Naive B cell (primary cell): ENCODE measurements at regions not wholly inside any gene's neighbourhood (a gene's known extent, or its start where the extent isn't known, plus 50 kb on each side); places are given as distances from the start of the nearest gene placed in this dataset.
A peak's percentile ranks its signal among the peaks of the same experiment; 100 is the strongest.

Source experiments
- ATAC-seq, 2 donors: fragments of 150-1000 bp; cut with Tn5 transposase; 2 replicates each; pipeline ENCODE4 v1.10.0; 2021; ENCODE audit warnings: low read depth in 2 of 2, mild to moderate bottlenecking in 2 of 2, moderate library complexity in 2 of 2
- DNase-seq: peaks from one replicate; pipeline ENCODE4 v3.0.0; 2022
- H3K27ac Mint-ChIP-seq, 6 donors: one replicate each; pipeline ENCODE4 v1.8.0; 2020 to 2022; ENCODE audit warnings: mild to moderate bottlenecking in 6 of 6, mixed read lengths in 6 of 6, moderate library complexity in 5 of 6, inconsistent platforms in 2 of 6
- H3K27me3 Mint-ChIP-seq, 3 donors: one replicate each; pipeline ENCODE4 v1.8.0; 2021 to 2022; ENCODE audit warnings: mixed read lengths in 3 of 3, mild to moderate bottlenecking in 1 of 3
- H3K36me3 Mint-ChIP-seq, 2 donors: one replicate each; pipeline ENCODE4 v1.8.0; 2020 to 2022; ENCODE audit warnings: mixed read lengths in 2 of 2, inconsistent platforms in 1 of 2, mild to moderate bottlenecking in 1 of 2
- H3K4me1 Mint-ChIP-seq, 3 donors: one replicate each; pipeline ENCODE4 v1.8.0; 2020 to 2022; ENCODE audit warnings: mixed read lengths in 3 of 3, inconsistent platforms in 1 of 3, mild to moderate bottlenecking in 1 of 3, moderate library complexity in 1 of 3
- H3K4me3 Mint-ChIP-seq, 8 donors: one replicate each; pipeline ENCODE4 v1.8.0; 2020 to 2022; ENCODE audit warnings: mild to moderate bottlenecking in 8 of 8, mixed read lengths in 8 of 8, moderate library complexity in 8 of 8, inconsistent platforms in 2 of 8
- H3K9me3 Mint-ChIP-seq, 7 donors: one replicate each; pipeline ENCODE4 v1.8.0; 2020 to 2022; ENCODE audit warnings: mixed read lengths in 7 of 7, mild to moderate bottlenecking in 5 of 7, inconsistent platforms in 2 of 7, moderate library complexity in 1 of 7

GRCh38 chr10:35745617-35746403, 103.7 kb upstream of the FZD8 start:
- no peaks in the 10 kb centered on the region for H3K36me3 Mint-ChIP-seq
- H3K9me3 Mint-ChIP-seq, result peaks cover 0 to 1% (median 0%) of the 10 kb centered on the region in 7 donors
- ATAC-seq (no peak), DNase-seq (no peak)
- peaks cover 4 to 9% (median 6%) of the 10 kb centered on the region in 3 donors for H3K27me3 Mint-ChIP-seq
- no peak overlapping the region for H3K4me3 Mint-ChIP-seq
- H3K4me1 Mint-ChIP-seq, result no peaks in the 10 kb centered on the region
- no peak overlapping the region for H3K27ac Mint-ChIP-seq

DNA sequence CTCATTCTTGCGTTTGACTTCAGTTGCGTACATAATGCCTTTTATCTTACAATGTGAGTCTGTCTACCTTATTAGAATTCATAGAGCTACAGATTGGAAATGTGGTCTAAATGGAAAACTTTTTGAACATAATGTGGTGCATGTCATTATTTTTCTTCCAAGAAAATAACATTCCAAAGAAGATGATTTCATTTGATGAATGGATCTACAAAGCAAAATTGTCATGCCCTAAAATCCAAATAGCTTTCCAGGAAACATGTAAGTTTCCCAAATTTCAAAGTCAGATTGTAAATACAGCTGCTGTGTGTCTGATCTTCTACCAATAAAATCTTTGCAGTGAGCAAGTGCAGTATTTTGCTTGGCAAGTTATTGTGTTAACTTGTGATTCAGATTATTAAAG, 101.8 kb upstream of the FZD8 start:
- Mint-ChIP-seq H3K4me3 (no peak overlapping the region), H3K27me3 (peaks cover 4 to 12% (median 6%) of the 10 kb centered on the region in 3 donors), H3K9me3 (peaks cover 0 to 5% (median 1%) of the 10 kb centered on the region in 7 donors), H3K36me3 (no peaks in the 10 kb centered on the region), H3K4me1 (no peaks in the 10 kb centered on the region), H3K27ac (no peak overlapping the region)
- no peak for ATAC-seq
- DNase-seq, result no peak

- Mint-ChIP-seq H3K27ac (no peak overlapping the region), H3K27me3 (peaks cover 4 to 16% (median 6%) of the 10 kb centered on the region in 3 donors), H3K4me3 (no peak overlapping the region), H3K9me3 (peaks cover 0 to 7% (median 1%) of the 10 kb centered on the region in 7 donors), H3K36me3 (no peaks in the 10 kb centered on the region), H3K4me1 (no peaks in the 10 kb centered on the region)
- no peak for DNase-seq
- no peak for ATAC-seq
Measured at GRCh38 chr10:35743351-35743750, 101.3 kb upstream of the FZD8 start.

GRCh38 chr10:35739998-35740397, 97.9 kb upstream of the FZD8 start:
- H3K4me1 Mint-ChIP-seq, result no peaks in the 10 kb centered on the region
- DNase-seq (no peak), ATAC-seq (no peak)
- H3K36me3 Mint-ChIP-seq, result peaks cover 0 to 7% of the 10 kb centered on the region in 2 donors
- H3K27me3 Mint-ChIP-seq, result peaks cover under 1 to 11% (median 6%) of the 10 kb centered on the region in 3 donors
- peaks cover 0 to 24% (median 6%) of the 10 kb centered on the region in 7 donors for H3K9me3 Mint-ChIP-seq
- no peak overlapping the region for H3K4me3 Mint-ChIP-seq
- H3K27ac Mint-ChIP-seq, result no peak overlapping the region

DNA sequence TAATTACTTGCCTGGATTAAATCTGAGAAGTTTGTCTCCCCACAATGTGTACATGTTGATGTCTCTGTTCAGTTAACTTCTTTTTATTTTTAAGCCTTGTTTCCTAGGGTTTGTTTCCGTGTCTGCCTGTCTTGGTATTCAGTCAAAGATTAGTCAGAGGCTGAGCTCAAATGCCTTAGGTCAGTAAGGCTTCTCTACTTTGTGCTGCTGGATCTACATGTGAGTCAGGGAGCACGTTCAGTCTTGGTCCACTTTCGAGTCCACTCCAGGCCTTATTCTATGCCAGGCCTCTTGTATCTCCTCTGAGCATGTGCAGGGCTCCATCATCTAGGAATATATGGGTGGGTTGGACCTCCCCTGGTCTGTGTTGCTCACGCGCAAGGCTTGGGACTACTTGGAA, 93.3 kb upstream of the FZD8 start:
- H3K4me3 Mint-ChIP-seq, result no peak overlapping the region
- DNase-seq (no peak), ATAC-seq (no peak)
- peaks cover 0 to 7% (median 0%) of the 10 kb centered on the region in 3 donors for H3K27me3 Mint-ChIP-seq
- H3K27ac Mint-ChIP-seq, result no peak overlapping the region
- H3K4me1 Mint-ChIP-seq, result no peaks in the 10 kb centered on the region
- peaks cover 0 to 35% (median 6%) of the 10 kb centered on the region in 7 donors for H3K9me3 Mint-ChIP-seq
- peaks cover 0 to 7% of the 10 kb centered on the region in 2 donors for H3K36me3 Mint-ChIP-seq

DNA sequence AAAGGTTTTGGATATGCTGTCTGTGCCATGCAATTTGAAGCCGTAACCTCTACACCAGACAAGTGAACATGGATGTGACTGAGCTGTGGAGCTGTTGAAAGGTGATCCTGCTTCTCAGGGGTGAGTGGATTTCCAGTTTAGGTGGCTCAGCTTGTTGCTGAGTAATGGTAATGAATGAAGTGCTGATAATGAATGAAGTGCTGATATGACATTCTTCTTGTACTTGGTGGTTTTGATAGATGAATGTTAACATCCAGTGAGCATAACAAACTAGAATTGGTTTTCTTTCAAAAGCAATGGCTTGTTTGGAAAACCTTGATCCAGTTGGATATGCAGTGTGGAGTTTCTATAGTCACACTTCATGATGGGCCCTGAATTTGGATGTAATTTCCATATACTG, 89.7 kb upstream of the FZD8 start:
- Mint-ChIP-seq H3K27me3 (no peaks in the 10 kb centered on the region), H3K36me3 (peaks cover 0 to 7% of the 10 kb centered on the region in 2 donors), H3K4me3 (no peak overlapping the region), H3K9me3 (peaks cover 0 to 28% (median 4%) of the 10 kb centered on the region in 7 donors), H3K4me1 (no peaks in the 10 kb centered on the region), H3K27ac (no peak overlapping the region)
- no peak for DNase-seq
- ATAC-seq, result no peak

DNA sequence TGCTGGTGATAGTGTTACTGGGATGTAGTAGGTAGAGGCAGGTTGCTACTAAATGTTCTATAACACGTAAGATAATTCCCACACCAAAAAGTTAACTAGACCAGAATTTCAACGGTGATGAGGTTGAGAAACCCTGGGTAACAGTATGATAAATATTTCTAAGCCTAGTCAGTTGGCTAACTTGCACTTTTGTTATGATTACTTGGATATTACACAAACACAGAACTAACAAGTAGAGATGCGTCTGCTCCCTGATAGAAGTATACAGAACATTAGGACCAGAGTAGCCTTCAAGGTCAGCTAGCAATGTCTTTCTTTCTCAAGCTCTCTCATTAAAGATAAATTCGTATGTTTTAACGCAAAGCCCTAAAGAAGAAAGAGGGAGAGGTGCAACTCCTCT, 86.2 kb upstream of the FZD8 start:
- no peak for ATAC-seq
- no peaks in the 10 kb centered on the region for H3K36me3 Mint-ChIP-seq
- no peaks in the 10 kb centered on the region for H3K27me3 Mint-ChIP-seq
- DNase-seq, result no peak
- no peaks in the 10 kb centered on the region for H3K4me1 Mint-ChIP-seq
- peaks cover 0 to 4% (median 2%) of the 10 kb centered on the region in 7 donors for H3K9me3 Mint-ChIP-seq
- no peak overlapping the region for H3K27ac Mint-ChIP-seq
- no peak overlapping the region for H3K4me3 Mint-ChIP-seq

GRCh38 chr10:35726846-35727245, 84.8 kb upstream of the FZD8 start:
- Mint-ChIP-seq H3K27ac (no peak overlapping the region), H3K9me3 (peaks cover 0 to 4% (median 0%) of the 10 kb centered on the region in 7 donors), H3K27me3 (no peaks in the 10 kb centered on the region), H3K4me3 (no peak overlapping the region), H3K36me3 (no peaks in the 10 kb centered on the region), H3K4me1 (no peaks in the 10 kb centered on the region)
- ATAC-seq (no peak), DNase-seq (no peak)

GRCh38 chr10:35723992-35724391, 81.9 kb upstream of the FZD8 start:
- H3K27ac Mint-ChIP-seq, result peak overlapping the region in 1 of 6 donors; percentile 70
- H3K4me3 Mint-ChIP-seq, result no peak overlapping the region
- H3K27me3 Mint-ChIP-seq, result no peaks in the 10 kb centered on the region
- ATAC-seq (no peak), DNase-seq (no peak)
- no peaks in the 10 kb centered on the region for H3K36me3 Mint-ChIP-seq
- H3K9me3 Mint-ChIP-seq, result no peaks in the 10 kb centered on the region
- H3K4me1 Mint-ChIP-seq, result no peaks in the 10 kb centered on the region

DNA sequence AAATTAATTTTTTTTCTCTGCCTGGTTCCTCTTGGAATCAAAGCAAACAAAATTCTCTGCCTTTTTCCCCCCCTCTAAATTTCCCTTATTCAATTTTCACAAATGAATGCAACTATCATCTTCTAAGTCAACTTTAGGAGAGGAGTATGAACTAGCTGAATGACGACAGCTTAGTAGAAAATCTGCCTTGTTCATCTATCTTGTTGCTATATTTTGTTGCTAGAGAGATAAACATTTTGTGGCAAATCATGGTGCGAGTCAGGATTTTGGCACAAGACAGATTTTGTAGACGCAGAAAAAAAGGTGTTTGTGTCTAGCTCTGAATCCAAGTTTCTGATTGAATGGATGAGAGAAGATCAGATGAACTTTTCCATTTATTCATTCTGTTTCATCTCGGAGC, 81.0 kb upstream of the FZD8 start:
- no peak overlapping the region for H3K4me3 Mint-ChIP-seq
- H3K4me1 Mint-ChIP-seq, result no peaks in the 10 kb centered on the region
- H3K36me3 Mint-ChIP-seq, result no peaks in the 10 kb centered on the region
- H3K9me3 Mint-ChIP-seq, result no peaks in the 10 kb centered on the region
- DNase-seq (no peak), ATAC-seq (no peak)
- no peak overlapping the region for H3K27ac Mint-ChIP-seq
- H3K27me3 Mint-ChIP-seq, result no peaks in the 10 kb centered on the region

GRCh38 chr10:35722636-35723035, 80.5 kb upstream of the FZD8 start:
- Mint-ChIP-seq H3K4me3 (no peak overlapping the region), H3K9me3 (no peaks in the 10 kb centered on the region), H3K27ac (no peak overlapping the region), H3K36me3 (no peaks in the 10 kb centered on the region), H3K27me3 (no peaks in the 10 kb centered on the region), H3K4me1 (no peaks in the 10 kb centered on the region)
- ATAC-seq (no peak), DNase-seq (no peak)

DNA sequence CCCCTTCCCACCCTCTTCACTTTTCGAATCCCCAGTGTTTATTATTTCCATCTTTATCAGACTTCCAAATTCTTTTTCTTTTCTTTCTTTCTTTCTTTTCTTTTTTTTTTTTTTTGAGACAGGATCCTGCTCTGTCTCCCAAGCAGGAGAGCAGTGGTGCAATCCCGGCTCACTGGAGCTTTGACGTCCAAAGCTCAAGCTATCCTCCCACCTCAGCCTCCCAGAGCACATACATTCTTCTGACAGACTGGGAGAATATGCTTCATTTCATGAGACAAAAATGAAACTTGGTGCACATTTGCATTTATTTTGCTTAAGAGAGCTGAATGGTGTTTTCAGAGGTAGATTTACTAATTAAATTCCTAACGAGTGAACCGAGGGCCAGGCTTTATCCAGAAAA, 80.1 kb upstream of the FZD8 start:
- Mint-ChIP-seq H3K4me1 (no peaks in the 10 kb centered on the region), H3K27ac (peak overlapping the region in 1 of 6 donors; percentile 85), H3K27me3 (no peaks in the 10 kb centered on the region), H3K9me3 (no peaks in the 10 kb centered on the region), H3K36me3 (no peaks in the 10 kb centered on the region), H3K4me3 (no peak overlapping the region)
- ATAC-seq, result no peak
- no peak for DNase-seq

DNA sequence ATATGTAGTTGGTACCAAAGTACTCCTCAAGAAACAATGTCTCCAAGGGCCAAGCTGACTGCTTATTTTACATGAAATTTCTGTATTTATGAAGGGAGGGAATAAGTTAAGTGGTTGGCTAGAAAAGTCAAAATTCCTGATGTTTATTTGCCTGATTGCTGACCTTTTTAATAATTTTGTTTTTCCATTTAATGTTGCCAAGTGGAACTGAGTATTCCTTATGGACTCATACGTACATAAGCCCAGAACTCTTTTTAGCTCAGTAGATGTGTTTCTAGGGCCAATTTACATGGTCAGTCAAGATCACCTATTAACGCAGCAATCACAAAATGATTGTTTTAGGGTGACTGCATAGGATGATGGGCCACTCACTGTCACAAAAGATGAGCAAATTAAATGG, 78.3 kb upstream of the FZD8 start:
- Mint-ChIP-seq H3K36me3 (no peaks in the 10 kb centered on the region), H3K9me3 (peaks cover 0 to 5% (median 0%) of the 10 kb centered on the region in 7 donors), H3K27me3 (no peaks in the 10 kb centered on the region), H3K4me3 (no peak overlapping the region), H3K27ac (no peak overlapping the region), H3K4me1 (no peaks in the 10 kb centered on the region)
- no peak for ATAC-seq
- no peak for DNase-seq

DNA sequence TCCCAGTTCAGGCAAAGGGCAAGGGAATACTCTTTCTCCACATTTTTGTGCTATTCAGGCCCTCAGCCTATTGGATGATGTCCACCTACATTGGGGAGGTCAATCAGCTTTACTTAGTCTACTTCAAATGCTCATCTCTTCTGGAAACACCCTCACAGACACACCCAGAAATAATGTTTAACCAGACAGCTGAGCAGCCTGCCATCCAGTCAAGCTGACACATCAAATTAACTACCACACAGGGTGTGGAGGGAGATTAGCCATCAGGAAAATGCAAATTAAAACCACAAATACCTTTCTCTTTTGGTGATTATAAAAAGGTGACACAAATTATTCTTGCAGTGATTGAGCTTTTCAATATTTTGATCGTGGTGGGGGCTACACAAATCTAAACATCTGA, 74.7 kb upstream of the FZD8 start:
- no peaks in the 10 kb centered on the region for H3K4me1 Mint-ChIP-seq
- H3K36me3 Mint-ChIP-seq, result no peaks in the 10 kb centered on the region
- no peak overlapping the region for H3K4me3 Mint-ChIP-seq
- H3K9me3 Mint-ChIP-seq, result peaks cover 0 to 11% (median 3%) of the 10 kb centered on the region in 7 donors
- peaks cover 0 to 9% (median 0%) of the 10 kb centered on the region in 3 donors for H3K27me3 Mint-ChIP-seq
- no peak overlapping the region for H3K27ac Mint-ChIP-seq
- DNase-seq, result no peak
- no peak for ATAC-seq
